NOMO-1 treated with DMSO at 0.1 percent for 48 hours (cell line): ENCODE measurements at regions not wholly inside any gene's neighbourhood (a gene's known extent, or its start where the extent isn't known, plus 50 kb on each side); places are given as distances from the start of the nearest gene placed in this dataset.

ENCODE experiments used
- DNase-seq: peaks from one replicate; lab custom pipeline; 2025; ENCODE audit not compliant: unreplicated experiment; lab: John Stamatoyannopoulos, UW

- DNase-seq: no peak
Observed at GRCh38 chr7:41252957-41253356, 449.9 kb downstream of the INHBA start.

GRCh38 chr7:41252551-41252950, 450.3 kb downstream of the INHBA start:
- DNase-seq: no peak

GRCh38 chr7:41247143-41247865, 455.6 kb downstream of the INHBA start:
- no peak for DNase-seq

GRCh38 chr7:41245916-41246315, 457.0 kb downstream of the INHBA start:
- no peak for DNase-seq

GRCh38 chr7:41244246-41244645, 458.6 kb downstream of the INHBA start:
- no peak for DNase-seq

GRCh38 chr7:41241641-41242040, 461.2 kb downstream of the INHBA start:
- DNase-seq: no peak

- DNase-seq: no peak
Observed at GRCh38 chr7:41239596-41239995, 463.3 kb downstream of the INHBA start.

GRCh38 chr7:41238851-41239331, 464.0 kb downstream of the INHBA start:
- no peak for DNase-seq

GRCh38 chr7:41237956-41238355, 464.9 kb downstream of the INHBA start:
- no peak for DNase-seq

- DNase-seq: no peak
Observed at GRCh38 chr7:41232086-41232485, 470.8 kb downstream of the INHBA start.

GRCh38 chr7:41224063-41224763, 478.7 kb downstream of the INHBA start:
- no peak for DNase-seq

- DNase-seq: no peak
Observed at GRCh38 chr7:41222746-41223145, 480.1 kb downstream of the INHBA start.

- no peak for DNase-seq
Observed at GRCh38 chr7:41220266-41220665, 482.6 kb downstream of the INHBA start.

- no peak for DNase-seq
Observed at GRCh38 chr7:41219276-41219675, 483.6 kb downstream of the INHBA start.

- no peak for DNase-seq
Observed at GRCh38 chr7:41217306-41217705, 485.6 kb downstream of the INHBA start.

- no peak for DNase-seq
Observed at GRCh38 chr7:41207141-41207540, 495.7 kb downstream of the INHBA start.

- no peak for DNase-seq
Observed at GRCh38 chr7:41206267-41206666, 496.6 kb downstream of the INHBA start.

GRCh38 chr7:41205600-41205999, 497.3 kb downstream of the INHBA start:
- no peak for DNase-seq

GRCh38 chr7:41203542-41203941, 499.3 kb downstream of the INHBA start:
- DNase-seq: no peak

- no peak for DNase-seq
Observed at GRCh38 chr7:41201021-41201420, 501.9 kb downstream of the INHBA start.

GRCh38 chr7:41199136-41199535, 503.8 kb downstream of the INHBA start:
- DNase-seq: no peak

GRCh38 chr7:41198502-41198901, 504.4 kb downstream of the INHBA start:
- no peak for DNase-seq

GRCh38 chr7:41197769-41198168, 505.1 kb downstream of the INHBA start:
- no peak for DNase-seq
